ENCODE measurements at regions not wholly inside any gene's neighbourhood (a gene's known extent, or its start where the extent isn't known, plus 50 kb on each side); places are given as distances from the start of the nearest gene placed in this dataset.
"Not testable (repeated sequence)": the region's sequence is repeated elsewhere in the genome, so short reads cannot be mapped to it uniquely, and the experiment has no call there.

- DNase-seq (no peak), ATAC-seq (no peak)
- intact Hi-C loops (cut with micrococcal nuclease) = no loop called here
Measured at GRCh38 chr17:68682903-68683302, 81.7 kb upstream of the FAM20A start.

- intact Hi-C loops (cut with micrococcal nuclease) = no loop called here
- ATAC-seq (no peak), DNase-seq (no peak)
Measured at GRCh38 chr17:68679882-68680281, 78.7 kb upstream of the FAM20A start.

GRCh38 chr17:68676856-68677255 lies 75.7 kb upstream of the FAM20A start:
- intact Hi-C loops (cut with micrococcal nuclease) = no loop called here
- DNase-seq = no peak
- no peak for ATAC-seq

GRCh38 chr17:68675723-68676122 lies 74.6 kb upstream of the FAM20A start:
- no peak for ATAC-seq
- no peak for DNase-seq
- intact Hi-C loops (cut with micrococcal nuclease) = no loop called here

GRCh38 chr17:68674029-68674925 lies 73.1 kb upstream of the FAM20A start:
- no peak for DNase-seq
- intact Hi-C loops (cut with micrococcal nuclease) = no loop called here
- ATAC-seq = no peak

GRCh38 chr17:68670967-68671693 lies 70.0 kb upstream of the FAM20A start:
- intact Hi-C loops (cut with micrococcal nuclease) = no loop called here
- ATAC-seq = no peak
- DNase-seq = no peak

- DNase-seq; intact Hi-C loops (cut with micrococcal nuclease); ATAC-seq: not testable (repeated sequence)
Measured at GRCh38 chr17:68666438-68666837, 65.3 kb upstream of the FAM20A start.

- ATAC-seq = no peak
- no peak for DNase-seq
- intact Hi-C loops (cut with micrococcal nuclease) = no loop called here
Measured at GRCh38 chr17:68665373-68665772, 64.2 kb upstream of the FAM20A start.

GRCh38 chr17:68662479-68662878 lies 61.3 kb upstream of the FAM20A start:
- DNase-seq = no peak
- intact Hi-C loops (cut with micrococcal nuclease) = no loop called here
- no peak for ATAC-seq

- intact Hi-C loops (cut with micrococcal nuclease) = no loop called here
- no peak for ATAC-seq
- no peak for DNase-seq
Measured at GRCh38 chr17:68662037-68662432, 60.9 kb upstream of the FAM20A start.

- intact Hi-C loops (cut with micrococcal nuclease) = no loop called here
- no peak for DNase-seq
- no peak for ATAC-seq
Measured at GRCh38 chr17:68661265-68662036, 60.3 kb upstream of the FAM20A start.

- no peak for ATAC-seq
- intact Hi-C loops (cut with micrococcal nuclease) = no loop called here
- DNase-seq = no peak
Measured at GRCh38 chr17:68660302-68660701, 59.1 kb upstream of the FAM20A start.

GRCh38 chr17:68658999-68659780 lies 58.0 kb upstream of the FAM20A start:
- DNase-seq = no peak
- ATAC-seq = no peak
- intact Hi-C loops (cut with micrococcal nuclease) = no loop called here

GRCh38 chr17:68657576-68657975 lies 56.4 kb upstream of the FAM20A start:
- no peak for DNase-seq
- ATAC-seq = peak; percentile 17
- intact Hi-C loops (cut with micrococcal nuclease) = no loop called here

- ATAC-seq = peak; percentile 75
- no peak for DNase-seq
- intact Hi-C loops (cut with micrococcal nuclease) = no loop called here
Measured at GRCh38 chr17:68657166-68657565, 56.0 kb upstream of the FAM20A start.

GRCh38 chr17:68656666-68657065 lies 55.5 kb upstream of the FAM20A start:
- no peak for ATAC-seq
- no peak for DNase-seq
- intact Hi-C loops (cut with micrococcal nuclease) = no loop called here
